GM19372 (cell line): ENCODE measurements at regions not wholly inside any gene's neighbourhood (a gene's known extent, or its start where the extent isn't known, plus 50 kb on each side); places are given as distances from the start of the nearest gene placed in this dataset.

ENCODE experiments used
- ATAC-seq: cut with Tn5 transposase; IDR thresholded peaks from one replicate; pipeline ENCODE4 v1.9.1; 2021; ENCODE audit warnings: mild to moderate bottlenecking, low read depth, moderate library complexity; ENCODE audit not compliant: unreplicated experiment

DNA sequence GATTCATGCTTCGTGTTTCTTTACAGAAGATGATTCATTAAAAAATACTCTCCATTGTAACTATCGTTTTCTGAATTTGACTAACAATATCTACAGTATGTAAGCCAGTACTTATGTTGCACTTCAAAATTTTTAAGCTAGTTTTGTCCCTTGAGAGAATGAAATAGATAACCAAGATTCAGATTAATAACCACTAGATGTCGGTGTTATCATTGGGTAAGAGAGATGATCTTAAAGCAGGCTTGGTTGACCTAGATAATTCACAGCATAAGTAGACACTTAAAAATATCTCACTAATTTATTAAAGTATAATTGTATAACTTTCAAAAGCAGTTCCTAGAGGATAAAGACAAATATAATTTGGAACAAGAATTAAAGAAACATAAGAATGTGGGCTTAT is 430.9 kb downstream of the C4orf33 start:
- ATAC-seq: no peak

- ATAC-seq: no peak
These were observed 435.3 kb downstream of the C4orf33 start for GRCh38 chr4:129531253-129531652.

- ATAC-seq: no peak
These were observed 436.6 kb downstream of the C4orf33 start for GRCh38 chr4:129532573-129532972.

GRCh38 chr4:129543299-129543698 is 447.3 kb downstream of the C4orf33 start:
- ATAC-seq: no peak

GRCh38 chr4:129545599-129546278 is 449.8 kb downstream of the C4orf33 start:
- no peak for ATAC-seq

DNA sequence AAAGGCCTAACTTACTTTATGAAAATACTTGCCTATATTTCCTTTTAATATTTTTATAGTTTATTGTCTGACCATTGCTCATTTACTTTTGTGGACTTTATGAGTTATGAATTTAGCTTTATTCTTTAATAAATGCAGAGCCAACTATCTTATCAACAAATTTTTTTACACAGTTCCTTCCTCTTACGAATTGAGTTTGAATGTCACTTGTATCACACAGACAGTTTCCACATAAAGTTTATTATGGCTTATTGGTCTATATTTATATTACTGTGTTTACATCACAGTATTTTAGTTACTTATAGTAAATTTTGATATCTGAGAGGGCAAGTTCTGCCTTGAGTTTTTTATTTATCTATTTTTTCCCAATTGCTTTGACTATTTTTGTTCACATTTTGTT is 450.6 kb downstream of the C4orf33 start:
- no peak for ATAC-seq

GRCh38 chr4:129550281-129550785 is 454.4 kb downstream of the C4orf33 start:
- no peak for ATAC-seq

- ATAC-seq: no peak
These were observed 465.3 kb downstream of the C4orf33 start for GRCh38 chr4:129561280-129561679.

GRCh38 chr4:129561886-129562671 is 466.1 kb downstream of the C4orf33 start:
- no peak for ATAC-seq

DNA sequence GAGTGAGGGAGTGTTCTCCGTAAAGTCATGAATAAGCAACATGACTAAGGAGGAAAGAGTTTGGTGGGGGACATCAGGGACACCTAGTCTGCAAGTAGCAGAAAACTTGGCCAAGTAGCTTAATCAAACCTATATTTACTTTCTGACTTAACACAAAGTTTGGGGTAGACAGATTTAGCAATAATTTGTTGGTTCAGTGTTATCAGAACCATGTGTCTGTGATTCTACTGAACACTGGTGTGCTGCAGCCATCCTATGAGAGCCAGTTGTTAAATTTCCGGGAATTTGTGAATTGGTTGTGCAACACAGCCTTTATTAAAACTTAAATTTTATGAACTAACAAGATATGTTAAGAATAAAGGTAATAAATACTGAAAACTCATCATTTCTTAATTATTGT is 469.3 kb downstream of the C4orf33 start:
- no peak for ATAC-seq

DNA sequence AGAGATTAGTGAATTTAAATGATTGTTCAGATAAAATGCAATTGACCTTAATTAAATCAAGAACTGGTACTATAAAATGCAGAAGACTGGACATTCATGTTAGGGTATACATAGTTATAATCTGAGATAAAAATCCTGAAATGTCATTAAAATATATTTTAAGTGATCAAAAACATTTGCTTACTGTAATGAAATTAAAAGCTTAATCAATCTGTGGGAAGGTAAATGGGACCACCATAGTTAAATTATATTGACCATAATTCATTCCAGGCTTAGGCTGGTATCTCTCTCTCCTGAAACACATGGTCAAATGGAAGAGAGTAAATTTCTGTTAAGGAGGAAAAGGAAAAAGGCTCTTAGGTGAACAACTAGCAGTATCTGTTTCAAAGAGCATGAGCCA is 474.4 kb downstream of the C4orf33 start:
- ATAC-seq: no peak

- no peak for ATAC-seq
These were observed 482.4 kb downstream of the C4orf33 start for GRCh38 chr4:129578336-129578735.

DNA sequence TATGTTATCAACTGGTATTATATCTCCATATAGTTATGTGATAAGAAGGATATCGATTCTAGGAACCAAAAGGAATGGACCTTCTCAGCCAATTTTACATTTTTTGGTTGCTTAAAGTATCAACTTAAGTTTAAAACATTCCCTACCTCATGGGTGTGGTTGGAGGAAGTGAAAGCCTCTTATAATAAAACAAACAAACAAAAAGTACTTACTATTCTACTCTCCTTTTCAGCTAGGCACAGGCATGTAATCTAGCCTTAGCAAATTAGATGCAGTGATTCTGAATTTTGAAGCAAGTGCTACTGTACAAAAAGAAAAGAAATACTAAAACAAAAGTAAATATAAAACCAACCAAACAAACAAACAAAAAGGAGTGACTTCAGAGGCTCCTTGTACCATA is 485.4 kb downstream of the C4orf33 start:
- ATAC-seq: no peak

DNA sequence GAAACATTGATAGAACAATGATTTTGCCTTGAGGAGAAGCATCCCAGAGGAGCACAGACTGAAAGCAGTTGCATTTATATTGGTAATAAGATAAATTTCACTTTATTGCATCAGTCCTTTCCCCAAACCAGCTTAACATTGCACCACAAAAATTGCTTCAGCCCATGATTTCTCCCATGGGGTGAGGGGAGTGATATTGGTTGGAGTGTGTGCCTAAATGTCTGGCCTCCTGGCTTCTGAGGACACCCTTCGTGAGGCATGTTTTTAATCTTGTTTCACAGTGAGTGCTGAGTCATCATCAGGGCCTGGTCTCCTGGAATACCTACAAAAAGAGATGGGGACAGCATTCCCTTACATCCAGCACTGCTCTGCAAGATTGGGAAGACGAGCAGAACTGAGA is 487.9 kb downstream of the C4orf33 start:
- ATAC-seq: no peak

- no peak for ATAC-seq
These were observed 502.6 kb downstream of the C4orf33 start for GRCh38 chr4:129598582-129598981.

GRCh38 chr4:129600898-129601297 is 504.9 kb downstream of the C4orf33 start:
- no peak for ATAC-seq

GRCh38 chr4:129602447-129602846 is 506.5 kb downstream of the C4orf33 start:
- no peak for ATAC-seq

- ATAC-seq: no peak
These were observed 507.4 kb downstream of the C4orf33 start for GRCh38 chr4:129603241-129603931.

DNA sequence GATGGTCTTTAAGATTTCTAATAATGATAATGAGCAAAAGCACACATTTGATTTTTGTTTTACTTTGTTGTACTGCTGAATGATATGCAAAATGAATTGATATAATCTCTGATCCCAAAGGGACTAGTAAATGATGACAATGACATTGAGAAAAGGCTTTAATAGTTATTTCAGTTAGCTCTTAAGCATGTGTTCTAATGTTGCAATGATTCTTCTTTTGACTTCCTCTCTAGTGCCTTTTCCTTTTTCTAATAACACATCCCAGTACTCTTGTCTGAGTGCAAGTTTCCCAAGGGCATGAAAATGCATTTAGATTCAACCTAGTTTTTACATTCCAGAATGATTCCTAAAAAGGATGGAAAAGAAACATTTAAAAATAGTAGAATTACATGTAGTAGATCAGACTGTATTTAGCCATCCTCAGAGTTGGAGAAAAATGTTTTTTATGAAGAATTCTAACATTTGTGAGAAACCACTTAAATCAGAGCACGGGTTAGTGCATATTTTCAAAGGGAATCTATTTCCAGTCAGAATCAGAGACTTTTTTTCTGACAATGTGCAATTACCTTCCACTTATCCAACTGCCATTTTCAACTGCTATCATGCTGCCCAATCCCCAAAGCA is 508.8 kb downstream of the C4orf33 start:
- no peak for ATAC-seq

- no peak for ATAC-seq
These were observed 518.7 kb downstream of the C4orf33 start for GRCh38 chr4:129614611-129615010.

DNA sequence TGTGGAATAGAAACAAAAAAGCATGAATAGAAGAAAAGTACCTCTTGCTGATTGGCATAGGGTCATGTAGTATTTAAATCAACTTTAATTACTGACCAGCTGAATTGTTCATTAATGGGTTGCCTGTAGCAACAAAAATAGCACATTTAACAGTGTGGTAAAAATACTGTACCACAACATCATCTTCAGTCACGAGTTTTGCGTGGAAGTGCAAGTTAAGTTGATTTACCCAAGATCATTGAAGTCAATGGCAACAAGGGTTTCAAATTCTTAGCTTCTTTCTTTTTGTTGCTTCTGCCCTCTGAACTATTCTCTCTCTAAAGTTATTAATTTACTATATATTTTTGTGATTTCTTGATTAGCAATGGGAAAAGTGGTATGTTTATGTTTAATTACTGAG is 526.6 kb downstream of the C4orf33 start:
- ATAC-seq: no peak
